Upper lobe of left lung (tissue), 6 donors: ENCODE measurements at regions not wholly inside any gene's neighbourhood (a gene's known extent, or its start where the extent isn't known, plus 50 kb on each side); places are given as distances from the start of the nearest gene placed in this dataset.
A peak's percentile ranks its signal among the peaks of the same experiment; 100 is the strongest.

Experiments used
- ATAC-seq, 2 donors: fragments of 200-7000 bp; cut with Tn5 transposase; one replicate each; pipeline ENCODE4 v1.9.1; 2022; ENCODE audit warnings: mild to moderate bottlenecking in 2 of 2, moderate library complexity in 2 of 2; ENCODE audit not compliant: low FRiP score in 2 of 2
- DNase-seq, 2 donors: peaks; one replicate each; pipeline ENCODE4 v3.0.0-alpha.2; 2019 to 2020
- H3K27ac ChIP-seq, 4 donors: fragments of 200-600 bp; sonication (generic); one replicate each; pipeline ENCODE4 v1.5.1; 2016 to 2019
- H3K27me3 ChIP-seq, 4 donors: fragments of 200-600 bp; sonication (generic); one replicate each; pipeline ENCODE4 v1.5.1; 2017 to 2019
- H3K36me3 ChIP-seq, 4 donors: fragments of 200-600 bp; sonication (generic); one replicate each; pipeline ENCODE4 v1.5.1; 2016 to 2019
- H3K4me1 ChIP-seq, 4 donors: fragments of 200-600 bp; sonication (generic); one replicate each; pipeline ENCODE4 v1.5.1; 2018 to 2019
- H3K4me3 ChIP-seq, 4 donors: fragments of 200-600 bp; sonication (generic); one replicate each; pipeline ENCODE4 v1.5.1; 2017 to 2019; ENCODE audit warnings: mild to moderate bottlenecking in 2 of 4, moderate library complexity in 1 of 4
- H3K9me3 ChIP-seq, 4 donors: fragments of 200-600 bp; sonication (generic); one replicate each; pipeline ENCODE4 v1.5.1; 2018 to 2019
- EP300 ChIP-seq, 4 donors: sonication (generic); formaldehyde crosslinking; IDR thresholded peaks; one replicate each; pipeline ENCODE4 v1.5.1; 2017; ENCODE audit warnings: antibody characterized with exemption in 4 of 4, control low read depth in 2 of 4
- POLR2A ChIP-seq, 4 donors: fragments of 450-650 bp; IDR thresholded peaks; one replicate each; pipeline ENCODE4 v1.5.1; 2016 to 2017; ENCODE audit warnings: antibody characterized with exemption in 4 of 4, mild to moderate bottlenecking in 2 of 4
- POLR2AphosphoS5 ChIP-seq, 2 donors: sonication (generic); formaldehyde crosslinking; IDR thresholded peaks; one replicate each; pipeline ENCODE4 v1.5.1; 2017; ENCODE audit warnings: antibody characterized with exemption in 2 of 2
- WGBS, 2 donors: methylation state at CpG; one replicate each; pipeline ENCODE4 v1.1.5; 2017 to 2018; 5-methylcytosine and 5-hydroxymethylcytosine counted together
- TF ChIP-seq, protein P1 (sequence below), 6 experiments: fragments of 450-650 bp in 4 of 6; fragments of 200-600 bp in 2 of 6; sonication (generic) in 2 of 6; IDR thresholded peaks; one replicate each; pipeline ENCODE4 v1.5.1; 2016 to 2019; ENCODE audit warnings: antibody characterized with exemption in 6 of 6
- donor health status: DM: no; HTN: no; CAD: no; lungs with moderate emphysema.
- donor health status: DM: no; HTN: yes; CAD: no; lungs with severe emphysema.

DNA sequence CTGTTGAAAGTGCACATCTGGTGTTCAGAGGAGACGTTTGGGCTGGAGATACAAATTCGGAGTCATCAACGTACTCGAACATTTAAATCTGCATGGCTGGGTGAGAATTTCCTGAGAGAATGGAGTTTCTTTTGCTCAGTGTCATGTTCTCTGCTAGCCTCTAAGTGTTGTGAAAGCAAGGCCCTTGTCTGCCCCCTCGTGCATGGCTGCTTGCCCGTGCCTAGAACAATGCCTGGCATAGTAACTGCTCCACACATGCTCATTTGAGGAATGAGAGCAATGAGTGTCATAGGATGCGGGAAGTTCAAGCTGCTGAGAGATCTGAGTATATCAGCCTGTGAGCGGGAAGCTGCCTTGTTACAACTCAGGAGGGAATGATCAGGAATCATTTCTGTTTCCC is 171.1 kb upstream of the CSF3R start:
- no peaks in the 10 kb centered on the region for H3K9me3 ChIP-seq
- WGBS, 2 donors = 35 to 66% methylated on average over 6 to 8 of the region's 8 CpGs
- no peaks in the 10 kb centered on the region for H3K27me3 ChIP-seq
- TF ChIP-seq POLR2AphosphoS5 (IDR thresholded peaks at IDR 0.05) = peak; percentile 14 to 24
- TF ChIP-seq POLR2A (IDR thresholded peaks at IDR 0.05) = no peak
- TF ChIP-seq EP300 (IDR thresholded peaks at IDR 0.05) = no peak
- TF ChIP-seq, protein P1, sequence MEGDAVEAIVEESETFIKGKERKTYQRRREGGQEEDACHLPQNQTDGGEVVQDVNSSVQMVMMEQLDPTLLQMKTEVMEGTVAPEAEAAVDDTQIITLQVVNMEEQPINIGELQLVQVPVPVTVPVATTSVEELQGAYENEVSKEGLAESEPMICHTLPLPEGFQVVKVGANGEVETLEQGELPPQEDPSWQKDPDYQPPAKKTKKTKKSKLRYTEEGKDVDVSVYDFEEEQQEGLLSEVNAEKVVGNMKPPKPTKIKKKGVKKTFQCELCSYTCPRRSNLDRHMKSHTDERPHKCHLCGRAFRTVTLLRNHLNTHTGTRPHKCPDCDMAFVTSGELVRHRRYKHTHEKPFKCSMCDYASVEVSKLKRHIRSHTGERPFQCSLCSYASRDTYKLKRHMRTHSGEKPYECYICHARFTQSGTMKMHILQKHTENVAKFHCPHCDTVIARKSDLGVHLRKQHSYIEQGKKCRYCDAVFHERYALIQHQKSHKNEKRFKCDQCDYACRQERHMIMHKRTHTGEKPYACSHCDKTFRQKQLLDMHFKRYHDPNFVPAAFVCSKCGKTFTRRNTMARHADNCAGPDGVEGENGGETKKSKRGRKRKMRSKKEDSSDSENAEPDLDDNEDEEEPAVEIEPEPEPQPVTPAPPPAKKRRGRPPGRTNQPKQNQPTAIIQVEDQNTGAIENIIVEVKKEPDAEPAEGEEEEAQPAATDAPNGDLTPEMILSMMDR (IDR thresholded peaks at IDR 0.05) = no peak
- no peak overlapping the region for H3K27ac ChIP-seq
- H3K36me3 ChIP-seq = no peaks in the 10 kb centered on the region
- DNase-seq (peak in 1 of 2 donors; percentile 34), ATAC-seq (peak in 1 of 2 donors; percentile 12)
- no peak overlapping the region for H3K4me3 ChIP-seq
- H3K4me1 ChIP-seq = no peaks in the 10 kb centered on the region

DNA sequence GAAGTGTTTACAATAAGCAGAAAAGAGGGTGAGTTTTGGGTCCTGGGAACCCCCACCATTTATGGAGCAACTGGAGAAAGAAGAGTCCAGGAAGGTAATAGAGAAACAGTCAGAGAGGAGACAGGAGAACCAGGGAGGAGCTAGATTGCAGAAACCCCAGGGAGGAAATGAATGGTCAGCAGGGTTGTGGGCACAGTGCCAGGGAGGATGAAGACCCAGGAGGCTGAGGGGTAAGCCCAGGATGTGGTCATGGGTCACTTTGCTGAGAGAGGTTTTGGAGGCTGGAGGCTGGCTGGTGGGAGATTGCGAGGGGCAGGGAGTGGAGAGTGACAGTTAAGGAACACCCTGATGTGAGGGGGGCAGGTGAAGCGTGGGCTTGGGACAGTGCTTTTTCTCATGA is 169.9 kb upstream of the CSF3R start:
- no peak for DNase-seq
- Histone ChIP-seq H3K27me3 (no peaks in the 10 kb centered on the region), H3K4me3 (no peak overlapping the region), H3K4me1 (no peaks in the 10 kb centered on the region), H3K36me3 (no peaks in the 10 kb centered on the region), H3K9me3 (no peaks in the 10 kb centered on the region), H3K27ac (no peak overlapping the region)
- no peak for TF ChIP-seq POLR2AphosphoS5 (IDR thresholded peaks at IDR 0.05)
- no peak for TF ChIP-seq EP300 (IDR thresholded peaks at IDR 0.05)
- no peak for TF ChIP-seq POLR2A (IDR thresholded peaks at IDR 0.05)
- TF ChIP-seq, protein P1 (IDR thresholded peaks at IDR 0.05) = no peak
- ATAC-seq = no peak
- WGBS, 2 donors = 72 to 77% methylated on average over 2 of the region's 2 CpGs

GRCh38 chr1:36652011-36652410 is 169.3 kb upstream of the CSF3R start:
- no peak overlapping the region for H3K4me3 ChIP-seq
- H3K27me3 ChIP-seq = no peaks in the 10 kb centered on the region
- ATAC-seq = no peak
- H3K36me3 ChIP-seq = no peaks in the 10 kb centered on the region
- TF ChIP-seq EP300 (IDR thresholded peaks at IDR 0.05) (no peak), POLR2A (IDR thresholded peaks at IDR 0.05) (no peak), POLR2AphosphoS5 (IDR thresholded peaks at IDR 0.05) (no peak)
- TF ChIP-seq, protein P1 (IDR thresholded peaks at IDR 0.05) = no peak
- H3K27ac ChIP-seq = no peak overlapping the region
- no peaks in the 10 kb centered on the region for H3K9me3 ChIP-seq
- WGBS, 2 donors = 67 to 76% methylated on average over 2 of the region's 2 CpGs
- no peaks in the 10 kb centered on the region for H3K4me1 ChIP-seq
- DNase-seq = no peak

DNA sequence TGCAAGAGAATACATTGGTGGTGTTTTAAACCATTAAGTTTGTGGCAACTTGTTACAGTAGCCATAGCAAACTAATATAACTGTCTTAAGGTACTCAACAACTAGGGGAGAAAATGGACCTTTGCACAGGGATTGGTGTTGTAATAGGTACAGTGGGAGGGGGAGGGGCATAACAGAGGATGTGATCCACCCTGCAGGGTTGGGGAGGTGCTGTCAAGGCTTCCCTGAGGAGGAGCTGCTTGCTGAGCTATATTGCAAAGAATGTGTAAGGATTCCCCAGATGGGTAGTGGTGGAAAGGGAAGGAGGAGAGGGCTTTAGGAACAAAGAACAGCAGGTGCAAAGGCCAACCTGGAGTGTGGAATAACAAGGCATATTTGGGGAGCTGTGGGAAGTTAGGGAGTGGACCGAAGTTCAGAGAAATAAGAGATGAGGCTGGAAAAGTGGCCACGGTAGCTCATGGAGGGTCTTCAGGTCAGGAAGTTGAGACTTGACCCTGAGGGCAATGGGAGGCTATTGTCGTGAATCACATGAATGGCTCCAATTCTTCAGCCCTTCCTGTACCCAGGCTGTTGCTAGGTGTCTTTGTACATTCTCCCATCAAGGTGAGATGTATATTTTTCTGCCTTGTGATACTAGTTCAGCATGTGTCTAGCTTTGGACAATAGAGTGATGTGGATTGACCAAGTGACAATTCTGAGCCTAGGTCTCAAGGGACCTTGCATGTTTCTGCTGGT is 168.6 kb upstream of the CSF3R start:
- TF ChIP-seq POLR2AphosphoS5 (IDR thresholded peaks at IDR 0.05) (no peak), POLR2A (IDR thresholded peaks at IDR 0.05) (no peak), EP300 (IDR thresholded peaks at IDR 0.05) (no peak)
- TF ChIP-seq, protein P1 (IDR thresholded peaks at IDR 0.05) = no peak
- no peak overlapping the region for H3K27ac ChIP-seq
- no peaks in the 10 kb centered on the region for H3K36me3 ChIP-seq
- no peaks in the 10 kb centered on the region for H3K4me1 ChIP-seq
- no peaks in the 10 kb centered on the region for H3K9me3 ChIP-seq
- no peaks in the 10 kb centered on the region for H3K27me3 ChIP-seq
- no peak overlapping the region for H3K4me3 ChIP-seq
- ATAC-seq = no peak
- DNase-seq = no peak
- 64 to 79% methylated on average over 2 to 3 of the region's 3 CpGs for WGBS, 2 donors
